ENCODE measurements at regions not wholly inside any gene's neighbourhood (a gene's known extent, or its start where the extent isn't known, plus 50 kb on each side); places are given as distances from the start of the nearest gene placed in this dataset.

- TF ChIP-seq, protein P1, sequence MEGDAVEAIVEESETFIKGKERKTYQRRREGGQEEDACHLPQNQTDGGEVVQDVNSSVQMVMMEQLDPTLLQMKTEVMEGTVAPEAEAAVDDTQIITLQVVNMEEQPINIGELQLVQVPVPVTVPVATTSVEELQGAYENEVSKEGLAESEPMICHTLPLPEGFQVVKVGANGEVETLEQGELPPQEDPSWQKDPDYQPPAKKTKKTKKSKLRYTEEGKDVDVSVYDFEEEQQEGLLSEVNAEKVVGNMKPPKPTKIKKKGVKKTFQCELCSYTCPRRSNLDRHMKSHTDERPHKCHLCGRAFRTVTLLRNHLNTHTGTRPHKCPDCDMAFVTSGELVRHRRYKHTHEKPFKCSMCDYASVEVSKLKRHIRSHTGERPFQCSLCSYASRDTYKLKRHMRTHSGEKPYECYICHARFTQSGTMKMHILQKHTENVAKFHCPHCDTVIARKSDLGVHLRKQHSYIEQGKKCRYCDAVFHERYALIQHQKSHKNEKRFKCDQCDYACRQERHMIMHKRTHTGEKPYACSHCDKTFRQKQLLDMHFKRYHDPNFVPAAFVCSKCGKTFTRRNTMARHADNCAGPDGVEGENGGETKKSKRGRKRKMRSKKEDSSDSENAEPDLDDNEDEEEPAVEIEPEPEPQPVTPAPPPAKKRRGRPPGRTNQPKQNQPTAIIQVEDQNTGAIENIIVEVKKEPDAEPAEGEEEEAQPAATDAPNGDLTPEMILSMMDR (IDR thresholded peaks at IDR 0.05) = no peak
- TF ChIP-seq EZH2 (IDR thresholded peaks at IDR 0.05; ENCODE audit: borderline replicate concordance, insufficient read depth, low read depth, low read length, poor library complexity, severe bottlenecking) = no peak
Measured at GRCh38 chr10:91357497-91357896, 52.6 kb upstream of the HECTD2 start.

Measured in B cell (primary cell).